Esophagus squamous epithelium (tissue), 4 donors: ENCODE measurements at regions not wholly inside any gene's neighbourhood (a gene's known extent, or its start where the extent isn't known, plus 50 kb on each side); places are given as distances from the start of the nearest gene placed in this dataset.

Source experiments
- CTCF ChIP-seq, 6 experiments: fragments of 450-650 bp in 4 of 6; fragments of 200-600 bp in 2 of 6; sonication (generic) in 2 of 6; IDR thresholded peaks; one replicate each; pipeline ENCODE4 v1.5.1; 2016 to 2019; ENCODE audit warnings: antibody characterized with exemption in 6 of 6, mild to moderate bottlenecking in 4 of 6, moderate library complexity in 4 of 6
- POLR2A ChIP-seq, 4 donors: fragments of 450-650 bp; IDR thresholded peaks; one replicate each; pipeline ENCODE4 v1.6.1; 2017; ENCODE audit warnings: antibody characterized with exemption in 4 of 4, mild to moderate bottlenecking in 4 of 4, moderate library complexity in 3 of 4

GRCh38 chr3:30315447-30315846 is 291.0 kb upstream of the TGFBR2 start:
- TF ChIP-seq CTCF (IDR thresholded peaks at IDR 0.05) (no peak), POLR2A (IDR thresholded peaks at IDR 0.05) (no peak)
